K562 (cell line): ENCODE measurements at regions not wholly inside any gene's neighbourhood (a gene's known extent, or its start where the extent isn't known, plus 50 kb on each side); places are given as distances from the start of the nearest gene placed in this dataset.

ENCODE experiments used
- ATAC-seq: fragments of 200-7000 bp; cut with Tn5 transposase; 3 replicates; pipeline ENCODE4 v1.9.1; 2020; ENCODE audit warnings: moderate library complexity
- BruUV-seq: library from RNA; stranded (reverse); fragments of 400-500 nt; replicated peaks from 2 replicates; lab custom pipeline; 2021; lab: Mats Ljungman, UMichigan
- CTCF ChIA-PET: fragments of 300-600 bp; formaldehyde crosslinking; extraction: SDS; loops from one replicate; lab custom pipeline; 2021; ENCODE audit warnings: low intra/inter-chr PET ratio; lab: Yijun Ruan, JAX
- POLR2A ChIA-PET: fragments of 300-600, 350-650 bp; sonication (Branson Sonifier 250); formaldehyde crosslinking; extraction: SDS; loops from one replicate; lab custom pipeline; 2021; ENCODE audit warnings: antibody characterized with exemption, inconsistent platforms; lab: Yijun Ruan, JAX
- DNase-seq, 4 experiments: peaks; one replicate each; pipeline versions ENCODE4 v3.0.0 to v3.0.0-alpha.2; 2011 to 2018; ENCODE audit warnings: low spot score in 3 of 4, mixed read lengths in 3 of 4; ENCODE audit errors: extremely low read depth in 1 of 4
- FAIRE-seq: peaks from 2 replicates; lab custom pipeline; 2011; peaks lifted over from hg19 to GRCh38; lab: Jason Lieb, UNC
- H2AFZ ChIP-seq: 2 replicates; pipeline ENCODE4 v1.6.0; 2011; ENCODE audit warnings: low read depth, low read length, control low read depth, inconsistent platforms
- H3K27ac ChIP-seq: fragments of 200-600 bp; 3 replicates; pipeline ENCODE4 v1.8.0; 2011; ENCODE audit warnings: low read depth, mild to moderate bottlenecking, control low read depth, inconsistent platforms, low read length, moderate library complexity, mixed read lengths; ENCODE audit errors: extremely low read depth
- H3K27me3 ChIP-seq, 2 experiments: fragments of 300-600 bp in 1 of 2; 2 replicates in 1 of 2; 3 replicates in 1 of 2; pipeline versions ENCODE4 v1.6.0 to v1.8.0; 2011; ENCODE audit warnings: inconsistent platforms in 2 of 2, low read length in 2 of 2, mild to moderate bottlenecking in 1 of 2, mixed read lengths in 1 of 2, moderate library complexity in 1 of 2; ENCODE audit not compliant: control insufficient read depth in 2 of 2, insufficient read depth in 2 of 2
- H3K36me3 ChIP-seq: fragments of 300-600 bp; 3 replicates; pipeline ENCODE4 v1.8.0; 2011; ENCODE audit warnings: mild to moderate bottlenecking, low read length, inconsistent platforms; ENCODE audit not compliant: control insufficient read depth, insufficient read depth
- H3K4me1 ChIP-seq, 2 experiments: fragments of 200-600 bp in 1 of 2; replicated peaks in 1 of 2; 2 replicates in 1 of 2; 3 replicates in 1 of 2; pipeline versions ENCODE4 v1.5.1 to v1.8.0; 2011; ENCODE audit warnings: inconsistent platforms in 2 of 2, low read length in 2 of 2, mild to moderate bottlenecking in 1 of 2, mixed read lengths in 1 of 2, moderate library complexity in 1 of 2; ENCODE audit not compliant: control insufficient read depth in 2 of 2, insufficient read depth in 2 of 2
- H3K4me2 ChIP-seq: 2 replicates; pipeline ENCODE4 v1.6.1; 2011; ENCODE audit warnings: low read length, control low read depth, inconsistent platforms, mixed read lengths; ENCODE audit not compliant: insufficient read depth
- H3K4me3 ChIP-seq: fragments of 200-600 bp; sonication (generic), shearing (Covaris generic); 2 replicates; pipeline ENCODE4 v1.5.1; 2016; ENCODE audit warnings: control low read depth, inconsistent platforms
- H3K79me2 ChIP-seq: fragments of 200-600 bp; 3 replicates; pipeline ENCODE4 v1.8.0; 2011; ENCODE audit warnings: low read length, inconsistent platforms; ENCODE audit not compliant: control insufficient read depth, insufficient read depth
- H3K9ac ChIP-seq, 2 experiments: 2 replicates each; pipeline versions ENCODE4 v1.6.0 to v1.6.1; 2011; ENCODE audit warnings: low read depth in 2 of 2, low read length in 2 of 2, control low read depth in 1 of 2, inconsistent platforms in 1 of 2, mild to moderate bottlenecking in 1 of 2, mixed read lengths in 1 of 2; ENCODE audit not compliant: insufficient read depth in 1 of 2
- H3K9me1 ChIP-seq: one replicate; pipeline ENCODE4 v1.6.0; 2011; ENCODE audit warnings: inconsistent platforms, mild to moderate bottlenecking, low read length, moderate library complexity; ENCODE audit not compliant: control insufficient read depth, insufficient read depth
- H3K9me3 ChIP-seq: replicated peaks from 2 replicates; pipeline ENCODE4 v1.5.1; 2011; ENCODE audit warnings: low read depth, low read length, inconsistent platforms; ENCODE audit not compliant: control insufficient read depth, insufficient read depth
- H4K20me1 ChIP-seq: replicated peaks from 2 replicates; pipeline ENCODE4 v1.6.1; 2011; ENCODE audit warnings: low read length, inconsistent platforms, mixed read lengths; ENCODE audit not compliant: control insufficient read depth, insufficient read depth
- CHD1 ChIP-seq: fragments of 200-600 bp; sonication (generic); IDR thresholded peaks from one replicate; pipeline ENCODE4 v1.6.1; 2012; ENCODE audit warnings: mild to moderate bottlenecking, moderate library complexity, low read length, inconsistent platforms
- SIRT6 ChIP-seq: IDR thresholded peaks from one replicate; pipeline ENCODE4 v1.6.1; 2012; ENCODE audit warnings: low read depth, mild to moderate bottlenecking, control low read depth, inconsistent platforms, low read length, moderate library complexity
- ZNF174 ChIP-seq: fragments of 250-450 bp; sonication (Bioruptor Pico); IDR thresholded peaks from 2 replicates; pipeline ENCODE4 v1.4.0; 2020; ENCODE audit warnings: mild to moderate bottlenecking
- WGBS: fragments of 100-300 bp; shearing (Covaris generic); methylation state at CpG from one replicate; pipeline ENCODE4 v1.1.6; 2016; ENCODE audit warnings: low coverage, mixed read lengths; ENCODE audit not compliant: insufficient coverage; ENCODE audit errors: missing lambda C conversion rate; 5-methylcytosine and 5-hydroxymethylcytosine counted together
- in situ Hi-C: fragments of 300-500 bp; cut with MboI; formaldehyde crosslinking; loops from 4 replicates; pipeline ENCODE4 v1.15.0; 2018; ENCODE audit warnings: inconsistent platforms, mixed read lengths
- intact Hi-C: fragments of 100-400 bp; cut with micrococcal nuclease; formaldehyde crosslinking; loops from 2 replicates; pipeline ENCODE4 v1.14.2; 2022
- TF ChIP-seq, protein P1 (sequence below): fragments of 200-400 bp; formaldehyde crosslinking; IDR thresholded peaks from 2 replicates; pipeline ENCODE4 v1.6.1; 2017; ENCODE audit warnings: mild to moderate bottlenecking, low read depth, low read length, moderate library complexity

- Histone ChIP-seq H3K27me3 (no peaks in the 10 kb centered on the region), H3K79me2 (no peaks in the 10 kb centered on the region), H3K4me3 (no peak overlapping the region), H3K9me3 (no peaks in the 10 kb centered on the region), H3K4me2 (no peak overlapping the region), H3K36me3 (no peaks in the 10 kb centered on the region), H3K27ac (no peak overlapping the region), H2AFZ (no peak overlapping the region), H3K9me1 (peaks cover 3% of the 10 kb centered on the region), H3K9ac (no peak overlapping the region), H3K4me1 (peaks cover 0 to 27% of the 10 kb centered on the region in 2 experiments; a peak in 2 of 5 replicates), H4K20me1 (no peaks in the 10 kb centered on the region)
- in situ Hi-C loops (no loop called here), intact Hi-C loops (loop anchor here (5.0 kb wide), 2 partner anchors 45 to 100 kb away; no protein-coding TSS in a partner anchor)
- CTCF ChIA-PET, result no interaction called here
- TF ChIP-seq SIRT6 (no peak), ZNF174 (CRISPR knock-in tag) (no peak), CHD1 (no peak)
- TF ChIP-seq, protein P1, sequence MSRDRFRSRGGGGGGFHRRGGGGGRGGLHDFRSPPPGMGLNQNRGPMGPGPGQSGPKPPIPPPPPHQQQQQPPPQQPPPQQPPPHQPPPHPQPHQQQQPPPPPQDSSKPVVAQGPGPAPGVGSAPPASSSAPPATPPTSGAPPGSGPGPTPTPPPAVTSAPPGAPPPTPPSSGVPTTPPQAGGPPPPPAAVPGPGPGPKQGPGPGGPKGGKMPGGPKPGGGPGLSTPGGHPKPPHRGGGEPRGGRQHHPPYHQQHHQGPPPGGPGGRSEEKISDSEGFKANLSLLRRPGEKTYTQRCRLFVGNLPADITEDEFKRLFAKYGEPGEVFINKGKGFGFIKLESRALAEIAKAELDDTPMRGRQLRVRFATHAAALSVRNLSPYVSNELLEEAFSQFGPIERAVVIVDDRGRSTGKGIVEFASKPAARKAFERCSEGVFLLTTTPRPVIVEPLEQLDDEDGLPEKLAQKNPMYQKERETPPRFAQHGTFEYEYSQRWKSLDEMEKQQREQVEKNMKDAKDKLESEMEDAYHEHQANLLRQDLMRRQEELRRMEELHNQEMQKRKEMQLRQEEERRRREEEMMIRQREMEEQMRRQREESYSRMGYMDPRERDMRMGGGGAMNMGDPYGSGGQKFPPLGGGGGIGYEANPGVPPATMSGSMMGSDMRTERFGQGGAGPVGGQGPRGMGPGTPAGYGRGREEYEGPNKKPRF, result no peak
- FAIRE-seq, result no peak
- whole genome bisulfite sequencing, result 85% methylated on average over 5 of the region's 7 CpGs
- BruUV-seq, result no TSS peak
- no peak for DNase-seq
- POLR2A ChIA-PET, result interaction anchor here (0.6 to 1.1 kb wide), 3 partner anchors 10 to 506 kb away, joined by 4 to 5 read pairs (median 5); no protein-coding TSS in a partner anchor
- no peak for ATAC-seq
Measured at GRCh38 chr2:217061916-217062505, 202.1 kb upstream of the TNP1 start.
